ENCODE measurements at regions not wholly inside any gene's neighbourhood (a gene's known extent, or its start where the extent isn't known, plus 50 kb on each side); places are given as distances from the start of the nearest gene placed in this dataset.

- DNase-seq, result no peak
- H3K27ac ChIP-seq, result no peak overlapping the region
- H3K4me1 ChIP-seq, result no peaks in the 10 kb centered on the region
- no peaks in the 10 kb centered on the region for H3K9me3 ChIP-seq
- intact Hi-C loops (cut with DNase I; ENCODE audit: low total_unique reads), result no loop called here
- H3K4me3 ChIP-seq, result no peak overlapping the region
- TF ChIP-seq POLR2A (IDR thresholded peaks at IDR 0.05), result no peak
- TF ChIP-seq, protein P1, sequence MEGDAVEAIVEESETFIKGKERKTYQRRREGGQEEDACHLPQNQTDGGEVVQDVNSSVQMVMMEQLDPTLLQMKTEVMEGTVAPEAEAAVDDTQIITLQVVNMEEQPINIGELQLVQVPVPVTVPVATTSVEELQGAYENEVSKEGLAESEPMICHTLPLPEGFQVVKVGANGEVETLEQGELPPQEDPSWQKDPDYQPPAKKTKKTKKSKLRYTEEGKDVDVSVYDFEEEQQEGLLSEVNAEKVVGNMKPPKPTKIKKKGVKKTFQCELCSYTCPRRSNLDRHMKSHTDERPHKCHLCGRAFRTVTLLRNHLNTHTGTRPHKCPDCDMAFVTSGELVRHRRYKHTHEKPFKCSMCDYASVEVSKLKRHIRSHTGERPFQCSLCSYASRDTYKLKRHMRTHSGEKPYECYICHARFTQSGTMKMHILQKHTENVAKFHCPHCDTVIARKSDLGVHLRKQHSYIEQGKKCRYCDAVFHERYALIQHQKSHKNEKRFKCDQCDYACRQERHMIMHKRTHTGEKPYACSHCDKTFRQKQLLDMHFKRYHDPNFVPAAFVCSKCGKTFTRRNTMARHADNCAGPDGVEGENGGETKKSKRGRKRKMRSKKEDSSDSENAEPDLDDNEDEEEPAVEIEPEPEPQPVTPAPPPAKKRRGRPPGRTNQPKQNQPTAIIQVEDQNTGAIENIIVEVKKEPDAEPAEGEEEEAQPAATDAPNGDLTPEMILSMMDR (IDR thresholded peaks at IDR 0.05), result no peak
- H3K36me3 ChIP-seq, result no peaks in the 10 kb centered on the region
- H3K27me3 ChIP-seq, result no peaks in the 10 kb centered on the region
These were observed 615.0 kb upstream of the NECTIN3 start for GRCh38 chr3:110456438-110457138.

DNA sequence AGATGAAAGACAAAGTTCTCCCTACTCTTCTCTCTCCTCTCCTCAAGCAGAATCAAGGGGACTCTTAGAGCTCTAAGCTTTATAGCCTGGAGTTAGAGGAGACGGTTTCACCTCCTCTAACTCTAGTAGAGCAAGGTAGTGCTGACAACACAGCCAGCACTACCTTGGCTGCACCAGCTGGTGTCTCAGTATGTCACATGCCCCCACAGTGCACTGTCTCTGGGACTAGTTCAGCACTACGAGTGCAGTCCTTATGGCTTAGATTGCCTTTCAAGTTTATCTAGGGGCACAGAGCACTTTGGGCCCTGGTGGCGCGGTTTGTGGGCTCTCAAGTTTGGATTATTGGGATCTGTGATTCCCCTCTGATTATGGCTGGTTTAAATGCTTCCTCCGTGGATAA, 614.1 kb upstream of the NECTIN3 start:
- Histone ChIP-seq H3K27me3 (no peaks in the 10 kb centered on the region), H3K27ac (no peak overlapping the region), H3K4me1 (no peaks in the 10 kb centered on the region), H3K4me3 (no peak overlapping the region), H3K9me3 (no peaks in the 10 kb centered on the region), H3K36me3 (no peaks in the 10 kb centered on the region)
- no peak for DNase-seq
- TF ChIP-seq, protein P1 (IDR thresholded peaks at IDR 0.05), result no peak
- no peak for TF ChIP-seq POLR2A (IDR thresholded peaks at IDR 0.05)
- intact Hi-C loops (cut with DNase I; ENCODE audit: low total_unique reads), result no loop called here

DNA sequence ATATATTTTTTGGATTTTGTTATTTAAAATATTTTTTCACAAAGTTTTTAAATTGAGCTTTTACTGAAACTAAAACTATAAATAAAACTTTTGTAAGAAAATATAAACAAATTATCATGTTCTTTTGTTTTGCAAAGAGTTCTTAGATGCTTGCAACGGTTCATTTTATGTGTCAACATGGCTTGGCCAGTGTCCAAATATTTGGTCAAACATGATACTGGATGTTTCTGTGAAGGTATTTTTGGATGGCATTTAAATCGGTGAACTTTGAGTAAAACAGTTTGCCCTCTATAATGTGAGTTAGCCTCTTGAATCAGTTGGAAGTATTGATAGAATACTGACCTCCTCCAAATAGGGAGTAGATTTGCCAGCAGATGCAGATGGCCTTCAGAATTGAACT, 612.6 kb upstream of the NECTIN3 start:
- no peak for DNase-seq
- H3K36me3 ChIP-seq, result no peaks in the 10 kb centered on the region
- H3K4me3 ChIP-seq, result no peak overlapping the region
- no peaks in the 10 kb centered on the region for H3K4me1 ChIP-seq
- H3K27me3 ChIP-seq, result no peaks in the 10 kb centered on the region
- H3K9me3 ChIP-seq, result no peaks in the 10 kb centered on the region
- intact Hi-C loops (cut with DNase I; ENCODE audit: low total_unique reads), result no loop called here
- TF ChIP-seq, protein P1 (IDR thresholded peaks at IDR 0.05), result no peak
- no peak for TF ChIP-seq POLR2A (IDR thresholded peaks at IDR 0.05)
- H3K27ac ChIP-seq, result no peak overlapping the region

- H3K27ac ChIP-seq, result no peak overlapping the region
- no peaks in the 10 kb centered on the region for H3K36me3 ChIP-seq
- TF ChIP-seq POLR2A (IDR thresholded peaks at IDR 0.05), result no peak
- TF ChIP-seq, protein P1 (IDR thresholded peaks at IDR 0.05), result no peak
- H3K4me3 ChIP-seq, result no peak overlapping the region
- H3K27me3 ChIP-seq, result no peaks in the 10 kb centered on the region
- H3K9me3 ChIP-seq, result no peaks in the 10 kb centered on the region
- intact Hi-C loops (cut with DNase I; ENCODE audit: low total_unique reads), result no loop called here
- DNase-seq, result no peak
- H3K4me1 ChIP-seq, result no peaks in the 10 kb centered on the region
These were observed 601.3 kb upstream of the NECTIN3 start for GRCh38 chr3:110470310-110470709.

- no peaks in the 10 kb centered on the region for H3K9me3 ChIP-seq
- H3K27me3 ChIP-seq, result no peaks in the 10 kb centered on the region
- no peak for DNase-seq
- H3K36me3 ChIP-seq, result no peaks in the 10 kb centered on the region
- H3K4me1 ChIP-seq, result no peaks in the 10 kb centered on the region
- intact Hi-C loops (cut with DNase I; ENCODE audit: low total_unique reads), result no loop called here
- H3K27ac ChIP-seq, result no peak overlapping the region
- TF ChIP-seq POLR2A (IDR thresholded peaks at IDR 0.05), result no peak
- TF ChIP-seq, protein P1 (IDR thresholded peaks at IDR 0.05), result no peak
- H3K4me3 ChIP-seq, result no peak overlapping the region
These were observed 598.2 kb upstream of the NECTIN3 start for GRCh38 chr3:110473405-110473804.

Measured in uterus (tissue), 3 donors.